ENCODE measurements at regions not wholly inside any gene's neighbourhood (a gene's known extent, or its start where the extent isn't known, plus 50 kb on each side); places are given as distances from the start of the nearest gene placed in this dataset.

- Histone ChIP-seq H2BK12ac (ENCODE audit: low read length) (no peak overlapping the region), H2BK120ac (ENCODE audit: insufficient read depth, low read length, poor library complexity) (no peak overlapping the region), H3K27me3 (ENCODE audit: insufficient read depth, low read length) (no peaks in the 10 kb centered on the region), H3K4me3 (ENCODE audit: low read depth, low read length) (no peak overlapping the region), H3K27ac (ENCODE audit: low read depth, low read length) (no peak overlapping the region), H2AK5ac (ENCODE audit: low read length) (no peak overlapping the region), H4K8ac (ENCODE audit: low read depth, low read length) (no peak overlapping the region), H3K18ac (ENCODE audit: low read length) (no peak overlapping the region), H3K9ac (ENCODE audit: low read length) (no peak overlapping the region), H3K4me2 (ENCODE audit: low read length) (no peak overlapping the region), H2BK5ac (ENCODE audit: low read depth, low read length, poor library complexity) (no peak overlapping the region), H4K91ac (ENCODE audit: low read depth, low read length) (no peak overlapping the region), H3K4me1 (ENCODE audit: control insufficient read depth in 1 of 2, insufficient read depth in 2 of 2, low read length in 2 of 2) (no peaks in the 10 kb centered on the region), H3K23ac (ENCODE audit: low read length) (no peak overlapping the region), H3K4ac (ENCODE audit: low read depth, low read length) (no peak overlapping the region), H3K79me2 (ENCODE audit: control insufficient read depth, insufficient read depth, low read length, poor library complexity) (no peaks in the 10 kb centered on the region), H3K14ac (ENCODE audit: low read length) (no peak overlapping the region), H4K12ac (ENCODE audit: low read depth, low read length) (no peak overlapping the region), H3K36me3 (ENCODE audit: control insufficient read depth in 1 of 2, insufficient read depth in 2 of 2, low read length in 2 of 2) (no peaks in the 10 kb centered on the region), H3K79me1 (ENCODE audit: low read length) (no peaks in the 10 kb centered on the region), H3K9me3 (ENCODE audit: insufficient read depth, low read depth, low read length) (no peaks in the 10 kb centered on the region), H2AFZ (ENCODE audit: insufficient read depth, low read length, poor library complexity) (no peak overlapping the region)
- WGBS (ENCODE audit: extremely low coverage, insufficient coverage, insufficient read length), result no CpG with 5 or more reads among the region's 7 CpGs
- no peak for DNase-seq
Observed at GRCh38 chr13:34567597-34567996, 374.5 kb upstream of the NBEA start.

GRCh38 chr13:34570698-34571353 is 371.2 kb upstream of the NBEA start:
- no CpG with 5 or more reads among the region's 5 CpGs for WGBS (ENCODE audit: extremely low coverage, insufficient coverage, insufficient read length)
- no peak overlapping the region for H2BK12ac ChIP-seq (ENCODE audit: low read length)
- no peaks in the 10 kb centered on the region for H3K79me2 ChIP-seq (ENCODE audit: control insufficient read depth, insufficient read depth, low read length, poor library complexity)

GRCh38 chr13:34571716-34572115 is 370.4 kb upstream of the NBEA start:
- Histone ChIP-seq H3K18ac (ENCODE audit: low read length) (no peak overlapping the region), H2BK5ac (ENCODE audit: low read depth, low read length, poor library complexity) (no peak overlapping the region), H3K4me1 (ENCODE audit: control insufficient read depth in 1 of 2, insufficient read depth in 2 of 2, low read length in 2 of 2) (no peaks in the 10 kb centered on the region), H3K79me1 (ENCODE audit: low read length) (no peaks in the 10 kb centered on the region), H2BK120ac (ENCODE audit: insufficient read depth, low read length, poor library complexity) (no peak overlapping the region), H3K27me3 (ENCODE audit: insufficient read depth, low read length) (no peaks in the 10 kb centered on the region), H3K4ac (ENCODE audit: low read depth, low read length) (no peak overlapping the region), H3K79me2 (ENCODE audit: control insufficient read depth, insufficient read depth, low read length, poor library complexity) (no peaks in the 10 kb centered on the region), H3K9me3 (ENCODE audit: insufficient read depth, low read depth, low read length) (no peaks in the 10 kb centered on the region), H4K8ac (ENCODE audit: low read depth, low read length) (no peak overlapping the region), H2AK5ac (ENCODE audit: low read length) (no peak overlapping the region), H4K12ac (ENCODE audit: low read depth, low read length) (no peak overlapping the region), H2BK12ac (ENCODE audit: low read length) (no peak overlapping the region), H3K36me3 (ENCODE audit: control insufficient read depth in 1 of 2, insufficient read depth in 2 of 2, low read length in 2 of 2) (no peaks in the 10 kb centered on the region), H3K27ac (ENCODE audit: low read depth, low read length) (no peak overlapping the region), H2AFZ (ENCODE audit: insufficient read depth, low read length, poor library complexity) (no peak overlapping the region), H3K9ac (ENCODE audit: low read length) (no peak overlapping the region), H3K4me2 (ENCODE audit: low read length) (no peak overlapping the region), H3K23ac (ENCODE audit: low read length) (no peak overlapping the region), H3K14ac (ENCODE audit: low read length) (no peak overlapping the region), H4K91ac (ENCODE audit: low read depth, low read length) (no peak overlapping the region), H3K4me3 (ENCODE audit: low read depth, low read length) (no peak overlapping the region)
- no CpG with 5 or more reads among the region's 6 CpGs for WGBS (ENCODE audit: extremely low coverage, insufficient coverage, insufficient read length)
- DNase-seq, result no peak

More at GRCh38 chr13:34570698-34571353, 371.2 kb upstream of the NBEA start:
- Histone ChIP-seq H3K36me3 (ENCODE audit: control insufficient read depth in 1 of 2, insufficient read depth in 2 of 2, low read length in 2 of 2) (no peaks in the 10 kb centered on the region), H3K18ac (ENCODE audit: low read length) (no peak overlapping the region), H3K4ac (ENCODE audit: low read depth, low read length) (no peak overlapping the region), H4K8ac (ENCODE audit: low read depth, low read length) (no peak overlapping the region), H3K9me3 (ENCODE audit: insufficient read depth, low read depth, low read length) (no peaks in the 10 kb centered on the region), H4K91ac (ENCODE audit: low read depth, low read length) (no peak overlapping the region), H2BK5ac (ENCODE audit: low read depth, low read length, poor library complexity) (no peak overlapping the region), H3K27ac (ENCODE audit: low read depth, low read length) (no peak overlapping the region), H3K4me2 (ENCODE audit: low read length) (no peak overlapping the region), H3K9ac (ENCODE audit: low read length) (no peak overlapping the region), H2AK5ac (ENCODE audit: low read length) (no peak overlapping the region), H3K4me1 (ENCODE audit: control insufficient read depth in 1 of 2, insufficient read depth in 2 of 2, low read length in 2 of 2) (no peaks in the 10 kb centered on the region), H3K14ac (ENCODE audit: low read length) (no peak overlapping the region), H3K79me1 (ENCODE audit: low read length) (no peaks in the 10 kb centered on the region), H3K23ac (ENCODE audit: low read length) (no peak overlapping the region), H2AFZ (ENCODE audit: insufficient read depth, low read length, poor library complexity) (no peak overlapping the region), H3K4me3 (ENCODE audit: low read depth, low read length) (no peak overlapping the region), H3K27me3 (ENCODE audit: insufficient read depth, low read length) (no peaks in the 10 kb centered on the region), H2BK120ac (ENCODE audit: insufficient read depth, low read length, poor library complexity) (no peak overlapping the region), H4K12ac (ENCODE audit: low read depth, low read length) (no peak overlapping the region)
- no peak for DNase-seq

- Histone ChIP-seq H3K23ac (ENCODE audit: low read length) (no peak overlapping the region), H3K27ac (ENCODE audit: low read depth, low read length) (no peak overlapping the region), H3K4me1 (ENCODE audit: control insufficient read depth in 1 of 2, insufficient read depth in 2 of 2, low read length in 2 of 2) (no peaks in the 10 kb centered on the region), H3K9me3 (ENCODE audit: insufficient read depth, low read depth, low read length) (no peaks in the 10 kb centered on the region), H3K27me3 (ENCODE audit: insufficient read depth, low read length) (no peaks in the 10 kb centered on the region), H3K36me3 (ENCODE audit: control insufficient read depth in 1 of 2, insufficient read depth in 2 of 2, low read length in 2 of 2) (no peaks in the 10 kb centered on the region), H2BK120ac (ENCODE audit: insufficient read depth, low read length, poor library complexity) (no peak overlapping the region), H3K79me1 (ENCODE audit: low read length) (no peaks in the 10 kb centered on the region), H2AFZ (ENCODE audit: insufficient read depth, low read length, poor library complexity) (no peak overlapping the region), H2AK5ac (ENCODE audit: low read length) (no peak overlapping the region), H2BK5ac (ENCODE audit: low read depth, low read length, poor library complexity) (no peak overlapping the region), H3K14ac (ENCODE audit: low read length) (no peak overlapping the region), H3K9ac (ENCODE audit: low read length) (no peak overlapping the region), H3K4ac (ENCODE audit: low read depth, low read length) (no peak overlapping the region), H2BK12ac (ENCODE audit: low read length) (no peak overlapping the region), H3K4me3 (ENCODE audit: low read depth, low read length) (no peak overlapping the region), H4K8ac (ENCODE audit: low read depth, low read length) (no peak overlapping the region), H3K18ac (ENCODE audit: low read length) (no peak overlapping the region), H4K91ac (ENCODE audit: low read depth, low read length) (no peak overlapping the region), H3K4me2 (ENCODE audit: low read length) (no peak overlapping the region), H3K79me2 (ENCODE audit: control insufficient read depth, insufficient read depth, low read length, poor library complexity) (no peaks in the 10 kb centered on the region), H4K12ac (ENCODE audit: low read depth, low read length) (no peak overlapping the region)
- WGBS (ENCODE audit: extremely low coverage, insufficient coverage, insufficient read length), result no CpG with 5 or more reads among the region's 1 CpG
- no peak for DNase-seq
Observed at GRCh38 chr13:34577051-34577450, 365.0 kb upstream of the NBEA start.

Data from trophoblast cell (in vitro differentiated cells and primary cell).